Activated CD4-positive, CD25-positive, alpha-beta regulatory T cell (primary cell): ENCODE measurements at regions not wholly inside any gene's neighbourhood (a gene's known extent, or its start where the extent isn't known, plus 50 kb on each side); places are given as distances from the start of the nearest gene placed in this dataset.
"Not testable (repeated sequence)": the region's sequence is repeated elsewhere in the genome, so short reads cannot be mapped to it uniquely, and the experiment has no call there.

ENCODE experiments used
- DNase-seq, 4 experiments: peaks; one replicate each; lab custom pipeline; 2025; lab: John Stamatoyannopoulos, UW

GRCh38 chr2:58720770-58721697, 479.9 kb upstream of the FANCL start:
- no peak for DNase-seq

GRCh38 chr2:58720033-58720769, 479.1 kb upstream of the FANCL start:
- DNase-seq: no peak

- DNase-seq: no peak
Measured at GRCh38 chr2:58715344-58715743, 474.2 kb upstream of the FANCL start.

- DNase-seq: no peak
Measured at GRCh38 chr2:58714238-58714637, 473.1 kb upstream of the FANCL start.

- no peak for DNase-seq
Measured at GRCh38 chr2:58710795-58711279, 469.7 kb upstream of the FANCL start.

- DNase-seq: no peak
Measured at GRCh38 chr2:58709687-58710354, 468.7 kb upstream of the FANCL start.

- no peak for DNase-seq
Measured at GRCh38 chr2:58709274-58709673, 468.1 kb upstream of the FANCL start.

- DNase-seq: no peak
Measured at GRCh38 chr2:58708565-58708964, 467.4 kb upstream of the FANCL start.

- no peak for DNase-seq
Measured at GRCh38 chr2:58702302-58702885, 461.3 kb upstream of the FANCL start.

GRCh38 chr2:58701688-58702301, 460.7 kb upstream of the FANCL start:
- DNase-seq: no peak

- DNase-seq: no peak
Measured at GRCh38 chr2:58700591-58700990, 459.5 kb upstream of the FANCL start.

- DNase-seq: no peak
Measured at GRCh38 chr2:58699411-58699810, 458.3 kb upstream of the FANCL start.

GRCh38 chr2:58698620-58699019, 457.5 kb upstream of the FANCL start:
- DNase-seq: no peak

GRCh38 chr2:58694114-58694513, 453.0 kb upstream of the FANCL start:
- DNase-seq: not testable (repeated sequence)

- not testable (repeated sequence) for DNase-seq
Measured at GRCh38 chr2:58691041-58691440, 449.9 kb upstream of the FANCL start.

GRCh38 chr2:58688813-58689212, 447.7 kb upstream of the FANCL start:
- DNase-seq: no peak

- no peak for DNase-seq
Measured at GRCh38 chr2:58686776-58687175, 445.7 kb upstream of the FANCL start.

- DNase-seq: no peak
Measured at GRCh38 chr2:58680755-58681310, 439.7 kb upstream of the FANCL start.

GRCh38 chr2:58677748-58678147, 436.6 kb upstream of the FANCL start:
- no peak for DNase-seq

GRCh38 chr2:58671675-58672074, 430.6 kb upstream of the FANCL start:
- DNase-seq: no peak

GRCh38 chr2:58669998-58670397, 428.9 kb upstream of the FANCL start:
- DNase-seq: no peak
